H9 (cell line): ENCODE measurements at regions not wholly inside any gene's neighbourhood (a gene's known extent, or its start where the extent isn't known, plus 50 kb on each side); places are given as distances from the start of the nearest gene placed in this dataset.

Source experiments
- DNase-seq: peaks from one replicate; pipeline ENCODE4 v3.0.0-alpha.2; 2017
- H2AFZ ChIP-seq: one replicate; pipeline ENCODE4 v1.6.1; 2013; ENCODE audit warnings: mild to moderate bottlenecking, low read length, control low read depth, moderate library complexity
- H2AK5ac ChIP-seq: 2 replicates; pipeline ENCODE4 v1.6.1; 2013; ENCODE audit warnings: low read length, control low read depth, mixed read lengths; ENCODE audit not compliant: insufficient read length
- H2BK120ac ChIP-seq: one replicate; pipeline ENCODE4 v1.6.1; 2013; ENCODE audit warnings: low read depth, mild to moderate bottlenecking, low read length, control low read depth, inconsistent platforms; ENCODE audit not compliant: poor library complexity, severe bottlenecking
- H2BK12ac ChIP-seq: 2 replicates; pipeline ENCODE4 v1.6.1; 2013; ENCODE audit warnings: low read length, control low read depth, mixed read lengths, low read depth; ENCODE audit not compliant: insufficient read length
- H2BK15ac ChIP-seq: 2 replicates; pipeline ENCODE4 v1.6.1; 2013; ENCODE audit warnings: low read depth, low read length, control low read depth
- H2BK20ac ChIP-seq: one replicate; pipeline ENCODE4 v1.6.1; 2013; ENCODE audit warnings: low read depth, mild to moderate bottlenecking, low read length, control low read depth, inconsistent platforms; ENCODE audit not compliant: poor library complexity, severe bottlenecking
- H2BK5ac ChIP-seq: 2 replicates; pipeline ENCODE4 v1.6.1; 2013; ENCODE audit warnings: low read length, control low read depth, mixed read lengths; ENCODE audit not compliant: insufficient read length
- H3K14ac ChIP-seq: 2 replicates; pipeline ENCODE4 v1.6.1; 2013; ENCODE audit warnings: low read length, control low read depth; ENCODE audit not compliant: insufficient read depth
- H3K18ac ChIP-seq: 2 replicates; pipeline ENCODE4 v1.6.1; 2013; ENCODE audit warnings: low read depth, mild to moderate bottlenecking, mixed read lengths, low read length, control low read depth; ENCODE audit not compliant: insufficient read length
- H3K23ac ChIP-seq: 2 replicates; pipeline ENCODE4 v1.6.1; 2013; ENCODE audit warnings: low read length, control low read depth, mixed read lengths, low read depth; ENCODE audit not compliant: insufficient read length
- H3K23me2 ChIP-seq: 2 replicates; pipeline ENCODE4 v1.6.1; 2013; ENCODE audit warnings: low read depth, mild to moderate bottlenecking, mixed read lengths, low read length, control low read depth; ENCODE audit not compliant: insufficient read length, poor library complexity, severe bottlenecking
- H3K27ac ChIP-seq: 2 replicates; pipeline ENCODE4 v1.5.1; 2013; ENCODE audit warnings: low read length, control low read depth, mixed read lengths, low read depth; ENCODE audit not compliant: insufficient read length
- H3K27me3 ChIP-seq: 2 replicates; pipeline ENCODE4 v1.6.1; 2013; ENCODE audit warnings: low read length, control low read depth, inconsistent platforms; ENCODE audit not compliant: insufficient read depth
- H3K4ac ChIP-seq: 2 replicates; pipeline ENCODE4 v1.6.1; 2013; ENCODE audit warnings: low read depth, mild to moderate bottlenecking, control low read depth, inconsistent platforms, low read length, moderate library complexity
- H3K4me1 ChIP-seq: 2 replicates; pipeline ENCODE4 v1.6.1; 2013; ENCODE audit warnings: low read length, control low read depth, inconsistent platforms; ENCODE audit not compliant: insufficient read depth
- H3K4me2 ChIP-seq: 2 replicates; pipeline ENCODE4 v1.6.1; 2013; ENCODE audit warnings: low read length, control low read depth, mixed read lengths; ENCODE audit not compliant: insufficient read length, insufficient read depth
- H3K56ac ChIP-seq: 2 replicates; pipeline ENCODE4 v1.6.1; 2013; ENCODE audit warnings: low read depth, mild to moderate bottlenecking, mixed read lengths, low read length, control low read depth; ENCODE audit not compliant: insufficient read length
- H3K79me1 ChIP-seq: 2 replicates; pipeline ENCODE4 v1.6.1; 2013; ENCODE audit warnings: low read depth, mild to moderate bottlenecking, moderate library complexity, low read length, control low read depth, inconsistent platforms; ENCODE audit not compliant: insufficient read depth, poor library complexity, severe bottlenecking
- H3K79me2 ChIP-seq: 2 replicates; pipeline ENCODE4 v1.6.1; 2013; ENCODE audit warnings: low read length, control low read depth, inconsistent platforms; ENCODE audit not compliant: insufficient read depth
- H3K9ac ChIP-seq: 2 replicates; pipeline ENCODE4 v1.6.1; 2013; ENCODE audit warnings: low read length, control low read depth, mixed read lengths; ENCODE audit not compliant: insufficient read length; ENCODE audit errors: extremely low read depth
- H3K9me3 ChIP-seq: one replicate; pipeline ENCODE4 v1.6.1; 2013; ENCODE audit warnings: low read depth, low read length, inconsistent platforms; ENCODE audit not compliant: control insufficient read depth
- H3T11ph ChIP-seq: one replicate; pipeline ENCODE4 v1.6.1; 2013; ENCODE audit warnings: mild to moderate bottlenecking, low read length, control low read depth, inconsistent platforms
- H4K20me1 ChIP-seq: one replicate; pipeline ENCODE4 v1.6.1; 2013; ENCODE audit not compliant: control insufficient read depth, insufficient read length, insufficient read depth
- H4K5ac ChIP-seq: 2 replicates; pipeline ENCODE4 v1.6.1; 2013; ENCODE audit warnings: low read depth, mild to moderate bottlenecking, mixed read lengths, low read length, control low read depth; ENCODE audit not compliant: insufficient read length
- H4K8ac ChIP-seq: replicated peaks from 2 replicates; pipeline ENCODE4 v1.6.1; 2013; ENCODE audit warnings: low read length, control low read depth, mixed read lengths, low read depth; ENCODE audit not compliant: insufficient read length
- H4K91ac ChIP-seq: 2 replicates; pipeline ENCODE4 v1.6.1; 2013; ENCODE audit warnings: low read depth, mild to moderate bottlenecking, moderate library complexity, mixed read lengths, low read length, control low read depth; ENCODE audit not compliant: insufficient read length
- H3K27ac Mint-ChIP-seq, 3 experiments: 2 replicates in 2 of 3; 3 replicates in 1 of 3; pipeline ENCODE4 v1.8.0; 2020 to 2021; ENCODE audit warnings: mixed read lengths in 3 of 3, mild to moderate bottlenecking in 1 of 3, moderate library complexity in 1 of 3
- H3K27me3 Mint-ChIP-seq: 2 replicates; pipeline ENCODE4 v1.8.0; 2021; ENCODE audit warnings: low read depth, mild to moderate bottlenecking, moderate library complexity, mixed read lengths
- H3K36me3 Mint-ChIP-seq, 3 experiments: 2 replicates in 2 of 3; 3 replicates in 1 of 3; pipeline ENCODE4 v1.8.0; 2020 to 2021; ENCODE audit warnings: low read depth in 3 of 3, mixed read lengths in 3 of 3; ENCODE audit not compliant: insufficient read depth in 1 of 3
- H3K4me1 Mint-ChIP-seq, 2 experiments: 2 replicates each; pipeline ENCODE4 v1.8.0; 2020; ENCODE audit warnings: mixed read lengths in 2 of 2
- H3K4me3 Mint-ChIP-seq, 2 experiments: 2 replicates in 1 of 2; 3 replicates in 1 of 2; pipeline ENCODE4 v1.8.0; 2020 to 2021; ENCODE audit warnings: mild to moderate bottlenecking in 2 of 2, mixed read lengths in 2 of 2, moderate library complexity in 1 of 2
- H3K9me3 Mint-ChIP-seq, 2 experiments: 2 replicates in 1 of 2; 3 replicates in 1 of 2; pipeline ENCODE4 v1.8.0; 2020; ENCODE audit warnings: mild to moderate bottlenecking in 2 of 2, mixed read lengths in 2 of 2, moderate library complexity in 1 of 2
- CTCF ChIP-seq: fragments of 200-600 bp; sonication (generic); conservative IDR thresholded peaks from 3 replicates; pipeline ENCODE4 v1.8.0; 2021; ENCODE audit warnings: antibody characterized with exemption, mild to moderate bottlenecking
- WGBS: extraction: QIAGEN DNeasy Blood & Tissue Kit; methylation state at CpG from one replicate; pipeline ENCODE4 v1.1.7; 2013; ENCODE audit warnings: missing lambda C conversion rate, low lambda C conversion rate, mixed read lengths; ENCODE audit not compliant: insufficient read length; ENCODE audit errors: extremely low coverage; 5-methylcytosine and 5-hydroxymethylcytosine counted together

DNA sequence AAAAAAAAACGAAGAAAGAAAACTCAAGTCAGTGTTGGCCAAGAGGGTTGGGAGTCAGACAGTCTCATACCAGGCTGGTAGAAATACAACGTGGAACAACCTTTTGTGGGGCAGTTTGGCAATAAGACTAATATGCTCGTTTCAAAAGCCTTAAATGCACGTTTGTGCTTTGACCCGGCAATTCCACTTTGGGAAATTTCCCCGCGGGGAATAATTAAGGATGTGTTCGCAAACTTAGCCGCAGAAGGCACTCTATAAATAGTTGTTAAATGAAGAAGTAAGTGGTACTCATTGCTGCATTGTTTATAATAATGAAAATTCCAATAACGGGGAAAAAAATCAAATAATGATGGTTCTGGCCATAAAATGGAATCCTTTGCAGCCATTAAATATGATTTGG is 664.8 kb upstream of the EEF2KMT start:
- no peak for TF ChIP-seq CTCF
- Histone ChIP-seq H3K14ac (no peak overlapping the region), H3K4ac (no peak overlapping the region), H2BK5ac (no peak overlapping the region), H2AK5ac (no peak overlapping the region), H3K79me1 (no peaks in the 10 kb centered on the region), H4K5ac (no peak overlapping the region), H3K23ac (no peak overlapping the region), H3K4me1 (peaks cover 4% of the 10 kb centered on the region), H2BK15ac (no peak overlapping the region), H3K9me3 (no peaks in the 10 kb centered on the region), H3K18ac (no peak overlapping the region), H3K27me3 (0 out of 2 replicates have a peak, but pooled peaks cover 2% of the 10 kb centered on the region), H2BK12ac (no peak overlapping the region), H2BK20ac (no peak overlapping the region), H2BK120ac (no peak overlapping the region), H4K8ac (no peak overlapping the region), H3K27ac (no peak overlapping the region), H2AFZ (no peak overlapping the region), H4K20me1 (no peaks in the 10 kb centered on the region), H3K56ac (no peak overlapping the region), H3K79me2 (no peaks in the 10 kb centered on the region), H3K23me2 (no peaks in the 10 kb centered on the region), H3K9ac (no peak overlapping the region), H3T11ph (no peak overlapping the region), H4K91ac (no peak overlapping the region), H3K4me2 (no peak overlapping the region)
- Mint-ChIP-seq H3K27me3 (no peaks in the 10 kb centered on the region), H3K9me3 (no peaks in the 10 kb centered on the region), H3K4me1 (peaks cover 19 to 20% of the 10 kb centered on the region in 2 experiments), H3K27ac (no peak overlapping the region), H3K36me3 (no peaks in the 10 kb centered on the region), H3K4me3 (no peak overlapping the region)
- WGBS, result no CpG with 5 or more reads among the region's 10 CpGs
- DNase-seq, result no peak
